ENCODE measurements at regions not wholly inside any gene's neighbourhood (a gene's known extent, or its start where the extent isn't known, plus 50 kb on each side); places are given as distances from the start of the nearest gene placed in this dataset.

GRCh38 chr13:74476788-74477187 lies 342.6 kb upstream of the KLF12 start:
- TF ChIP-seq POLR2A (IDR thresholded peaks at IDR 0.05; ENCODE audit: low read depth, low read length) (no peak), POLR2AphosphoS5 (IDR thresholded peaks at IDR 0.05; ENCODE audit: low read depth, low read length) (no peak), TAF1 (IDR thresholded peaks at IDR 0.05; ENCODE audit: borderline replicate concordance, low read depth, low read length) (no peak)

Data from GM12892 (cell line).